Karpas-422 (cell line): ENCODE measurements at regions not wholly inside any gene's neighbourhood (a gene's known extent, or its start where the extent isn't known, plus 50 kb on each side); places are given as distances from the start of the nearest gene placed in this dataset.
A peak's percentile ranks its signal among the peaks of the same experiment; 100 is the strongest.

Source experiments
- DNase-seq: peaks from one replicate; pipeline ENCODE4 v3.0.0-alpha.2; 2015
- H2AFZ ChIP-seq: fragments of 200-600 bp; sonication (generic); 2 replicates; pipeline ENCODE4 v1.6.1; 2014; ENCODE audit warnings: antibody characterized with exemption, low read length, mixed read lengths
- H3K27ac ChIP-seq: fragments of 200-600 bp; sonication (generic); 2 replicates; pipeline ENCODE4 v1.5.1; 2014; ENCODE audit warnings: mild to moderate bottlenecking, low read length, moderate library complexity
- H3K27me3 ChIP-seq: fragments of 200-600 bp; sonication (generic); 2 replicates; pipeline ENCODE4 v1.6.1; 2014; ENCODE audit warnings: low read length, mixed read lengths
- H3K36me3 ChIP-seq: fragments of 200-600 bp; sonication (generic); 2 replicates; pipeline ENCODE4 v1.6.1; 2014; ENCODE audit warnings: low read length, mixed read lengths; ENCODE audit not compliant: insufficient read depth
- H3K4me1 ChIP-seq: fragments of 200-600 bp; sonication (generic); 2 replicates; pipeline ENCODE4 v1.6.1; 2014; ENCODE audit warnings: mild to moderate bottlenecking, low read length, mixed read lengths
- H3K4me2 ChIP-seq: fragments of 200-600 bp; sonication (generic); 2 replicates; pipeline ENCODE4 v1.6.1; 2014; ENCODE audit warnings: low read length, low read depth, mild to moderate bottlenecking; ENCODE audit not compliant: poor library complexity, severe bottlenecking
- H3K4me3 ChIP-seq: fragments of 200-600 bp; sonication (generic); 2 replicates; pipeline ENCODE4 v1.5.1; 2014; ENCODE audit warnings: mild to moderate bottlenecking, antibody characterized with exemption, low read length, mixed read lengths
- H3K79me2 ChIP-seq: fragments of 200-600 bp; sonication (generic); 2 replicates; pipeline ENCODE4 v1.6.1; 2014; ENCODE audit warnings: mild to moderate bottlenecking, low read length, mixed read lengths
- H3K9ac ChIP-seq: fragments of 200-600 bp; sonication (generic); 2 replicates; pipeline ENCODE4 v1.6.0; 2014; ENCODE audit warnings: low read length
- H3K9me2 ChIP-seq: fragments of 200-600 bp; sonication (generic), shearing (Covaris generic); replicated peaks from 2 replicates; pipeline ENCODE4 v1.6.0; 2014; ENCODE audit warnings: mild to moderate bottlenecking, low read length, moderate library complexity; ENCODE audit not compliant: insufficient read depth
- H3K9me3 ChIP-seq: fragments of 300-700, 200-600 bp; sonication (generic); 2 replicates; pipeline ENCODE4 v1.6.1; 2014; ENCODE audit warnings: low read length, mixed read lengths
- H4K20me1 ChIP-seq: fragments of 200-600 bp; sonication (generic); 2 replicates; pipeline ENCODE4 v1.6.1; 2014; ENCODE audit warnings: mild to moderate bottlenecking, antibody characterized with exemption, low read length, low read depth; ENCODE audit not compliant: insufficient read depth

- Histone ChIP-seq H3K9me2 (no peaks in the 10 kb centered on the region), H3K79me2 (no peaks in the 10 kb centered on the region), H3K36me3 (no peaks in the 10 kb centered on the region), H3K27ac (no peak overlapping the region), H3K9me3 (no peaks in the 10 kb centered on the region), H3K4me2 (no peak overlapping the region), H3K27me3 (no peaks in the 10 kb centered on the region), H3K4me3 (no peak overlapping the region), H3K9ac (no peak overlapping the region), H2AFZ (no peak overlapping the region), H3K4me1 (no peaks in the 10 kb centered on the region), H4K20me1 (no peaks in the 10 kb centered on the region)
- peak; percentile 51 for DNase-seq
Observed at GRCh38 chr2:600542-601386, 76.4 kb downstream of the TMEM18 start.

DNA sequence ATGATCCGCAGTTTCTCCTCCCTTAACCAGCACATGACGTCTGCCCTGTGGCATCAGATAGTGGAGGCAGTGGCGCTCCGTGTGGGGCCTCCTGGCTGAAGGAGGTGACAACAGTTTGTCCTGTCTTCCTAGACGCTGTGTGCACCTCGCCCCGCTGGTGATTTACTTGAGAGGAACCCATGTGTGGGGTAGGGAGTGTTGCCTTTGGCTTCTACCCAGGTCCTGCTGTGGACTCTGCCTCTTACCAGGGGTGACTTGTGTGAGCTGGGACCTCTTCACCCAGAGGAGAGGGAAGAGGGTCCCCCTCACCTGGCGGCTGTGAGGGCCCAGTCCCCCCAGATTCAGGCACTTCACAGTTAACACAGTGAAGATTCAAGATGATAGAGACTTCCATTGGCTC, 77.6 kb downstream of the TMEM18 start:
- Histone ChIP-seq H3K9me2 (no peaks in the 10 kb centered on the region), H4K20me1 (no peaks in the 10 kb centered on the region), H3K27ac (no peak overlapping the region), H3K4me3 (no peak overlapping the region), H3K4me1 (no peaks in the 10 kb centered on the region), H3K27me3 (no peaks in the 10 kb centered on the region), H3K4me2 (no peak overlapping the region), H3K79me2 (no peaks in the 10 kb centered on the region), H3K9me3 (no peaks in the 10 kb centered on the region), H3K36me3 (no peaks in the 10 kb centered on the region), H2AFZ (no peak overlapping the region), H3K9ac (no peak overlapping the region)
- no peak for DNase-seq

- Histone ChIP-seq H3K4me2 (no peak overlapping the region), H4K20me1 (no peaks in the 10 kb centered on the region), H3K27me3 (no peaks in the 10 kb centered on the region), H3K27ac (no peak overlapping the region), H3K79me2 (no peaks in the 10 kb centered on the region), H3K36me3 (no peaks in the 10 kb centered on the region), H2AFZ (no peak overlapping the region), H3K9ac (no peak overlapping the region), H3K4me1 (no peaks in the 10 kb centered on the region), H3K4me3 (no peak overlapping the region), H3K9me2 (no peaks in the 10 kb centered on the region), H3K9me3 (no peaks in the 10 kb centered on the region)
- no peak for DNase-seq
Observed at GRCh38 chr2:598058-598802, 79.0 kb downstream of the TMEM18 start.

DNA sequence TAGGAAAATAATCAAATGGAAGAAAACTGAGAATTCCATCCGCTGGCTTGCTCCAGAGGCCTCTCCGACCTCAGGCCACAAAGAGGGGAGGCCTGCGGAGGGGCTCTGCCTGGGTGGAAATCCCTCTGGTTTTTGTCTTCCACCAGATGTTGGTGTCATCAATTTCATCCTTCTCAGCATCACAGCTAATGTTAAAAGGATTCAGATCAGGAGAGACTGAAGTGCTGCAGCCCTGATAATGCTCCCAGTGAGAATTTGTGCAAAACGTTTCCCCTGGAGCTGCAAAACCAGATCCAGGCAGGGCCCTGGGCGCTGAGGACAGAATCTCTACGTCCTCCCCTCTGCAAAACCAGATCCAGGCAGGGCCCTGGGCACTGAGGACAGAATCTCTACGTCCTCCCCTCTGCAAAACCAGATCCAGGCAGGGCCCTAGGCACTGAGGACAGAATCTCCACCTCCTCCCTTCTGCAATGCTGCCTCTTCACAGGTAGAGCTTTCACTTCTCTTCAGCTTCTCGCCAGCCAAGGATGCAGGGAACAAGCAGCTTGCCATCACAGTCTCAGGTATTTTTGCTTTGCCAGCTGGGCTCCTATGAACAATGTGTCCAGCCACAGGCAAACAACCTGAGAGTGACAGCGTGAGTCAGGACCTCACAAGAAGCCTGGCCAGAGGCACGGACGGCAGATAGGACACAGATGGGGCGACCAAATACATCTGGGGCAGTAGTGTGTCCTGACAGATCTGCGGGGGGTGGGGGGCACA, 81.2 kb downstream of the TMEM18 start:
- DNase-seq, result no peak
- Histone ChIP-seq H3K4me1 (no peaks in the 10 kb centered on the region), H4K20me1 (no peaks in the 10 kb centered on the region), H2AFZ (no peak overlapping the region), H3K79me2 (no peaks in the 10 kb centered on the region), H3K27ac (no peak overlapping the region), H3K27me3 (no peaks in the 10 kb centered on the region), H3K9me2 (no peaks in the 10 kb centered on the region), H3K9me3 (no peaks in the 10 kb centered on the region), H3K4me3 (no peak overlapping the region), H3K4me2 (no peak overlapping the region), H3K9ac (no peak overlapping the region), H3K36me3 (no peaks in the 10 kb centered on the region)

DNA sequence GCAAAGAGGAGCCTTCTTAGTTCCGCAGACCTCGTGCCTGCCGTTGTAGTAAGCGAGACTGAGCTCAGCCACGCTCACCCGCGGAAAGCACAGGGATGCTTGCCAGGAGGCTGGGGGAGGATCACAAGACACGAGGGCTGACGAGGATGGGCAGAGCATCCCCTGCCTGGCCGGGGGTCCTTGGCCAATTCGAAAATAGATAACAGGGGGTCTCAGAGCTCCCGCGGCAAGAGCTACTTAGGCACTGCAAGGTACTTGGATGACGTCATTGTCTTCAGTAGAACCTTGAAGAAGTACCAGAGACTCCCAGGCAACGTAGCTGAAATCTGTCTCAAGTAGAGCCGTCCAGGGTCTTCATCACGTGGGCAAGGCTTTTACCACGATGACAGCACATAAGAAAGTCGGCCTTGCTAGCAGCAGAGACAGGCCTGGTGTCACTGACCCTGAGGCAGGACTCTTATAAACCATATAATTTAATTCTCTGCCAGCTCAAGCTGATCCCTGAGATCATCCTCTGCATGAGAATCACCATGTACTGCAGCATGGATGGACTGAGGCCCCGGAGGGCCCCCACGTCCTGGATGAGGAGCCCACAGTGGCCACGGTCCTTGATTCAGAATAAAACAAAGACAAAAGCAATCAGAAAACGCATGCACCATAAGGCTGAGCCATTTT, 81.9 kb downstream of the TMEM18 start:
- H3K4me3 ChIP-seq, result no peak overlapping the region
- no peaks in the 10 kb centered on the region for H3K9me3 ChIP-seq
- H4K20me1 ChIP-seq, result no peaks in the 10 kb centered on the region
- no peaks in the 10 kb centered on the region for H3K27me3 ChIP-seq
- no peaks in the 10 kb centered on the region for H3K4me1 ChIP-seq
- H3K4me2 ChIP-seq, result no peak overlapping the region
- H3K79me2 ChIP-seq, result no peaks in the 10 kb centered on the region
- no peak overlapping the region for H3K9ac ChIP-seq
- no peaks in the 10 kb centered on the region for H3K9me2 ChIP-seq
- H3K27ac ChIP-seq, result no peak overlapping the region
- no peak for DNase-seq
- H2AFZ ChIP-seq, result no peak overlapping the region
- no peaks in the 10 kb centered on the region for H3K36me3 ChIP-seq

DNA sequence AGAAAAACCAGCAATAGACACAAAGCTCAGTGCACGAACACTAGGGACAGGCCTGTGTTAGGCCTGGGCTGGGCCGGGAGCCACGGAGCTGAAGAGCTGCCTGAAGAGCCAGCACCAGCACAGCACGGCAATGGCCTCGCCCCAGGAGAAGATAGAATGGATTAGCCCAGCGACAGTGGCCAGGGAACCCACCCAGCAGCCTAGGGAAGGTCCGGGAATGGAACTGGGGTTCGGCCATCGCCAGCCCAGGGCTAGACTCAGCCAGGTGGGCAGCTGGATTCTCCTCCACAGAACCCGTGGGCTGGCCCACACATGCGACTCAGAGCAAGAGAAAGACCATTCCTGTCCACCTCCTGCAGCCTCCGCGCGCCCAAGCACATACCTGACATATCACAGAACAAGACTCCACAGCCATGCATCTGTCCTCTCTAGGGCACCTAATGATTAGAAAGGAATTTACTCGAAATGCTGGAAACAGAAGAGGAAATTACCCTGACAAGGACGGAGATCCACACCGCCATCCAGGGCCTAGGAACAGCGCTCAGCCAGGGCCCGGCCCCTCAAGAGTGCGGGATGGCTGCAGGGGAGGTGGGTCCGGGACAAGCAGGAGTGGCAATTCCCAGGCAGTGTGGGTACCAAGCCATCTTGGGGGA, 82.8 kb downstream of the TMEM18 start:
- H4K20me1 ChIP-seq, result no peaks in the 10 kb centered on the region
- H3K4me3 ChIP-seq, result no peak overlapping the region
- no peak overlapping the region for H3K9ac ChIP-seq
- H3K36me3 ChIP-seq, result no peaks in the 10 kb centered on the region
- H3K27ac ChIP-seq, result no peak overlapping the region
- H3K79me2 ChIP-seq, result no peaks in the 10 kb centered on the region
- H3K9me3 ChIP-seq, result no peaks in the 10 kb centered on the region
- H3K4me2 ChIP-seq, result no peak overlapping the region
- no peaks in the 10 kb centered on the region for H3K9me2 ChIP-seq
- H2AFZ ChIP-seq, result no peak overlapping the region
- no peaks in the 10 kb centered on the region for H3K27me3 ChIP-seq
- no peaks in the 10 kb centered on the region for H3K4me1 ChIP-seq
- DNase-seq, result no peak

DNA sequence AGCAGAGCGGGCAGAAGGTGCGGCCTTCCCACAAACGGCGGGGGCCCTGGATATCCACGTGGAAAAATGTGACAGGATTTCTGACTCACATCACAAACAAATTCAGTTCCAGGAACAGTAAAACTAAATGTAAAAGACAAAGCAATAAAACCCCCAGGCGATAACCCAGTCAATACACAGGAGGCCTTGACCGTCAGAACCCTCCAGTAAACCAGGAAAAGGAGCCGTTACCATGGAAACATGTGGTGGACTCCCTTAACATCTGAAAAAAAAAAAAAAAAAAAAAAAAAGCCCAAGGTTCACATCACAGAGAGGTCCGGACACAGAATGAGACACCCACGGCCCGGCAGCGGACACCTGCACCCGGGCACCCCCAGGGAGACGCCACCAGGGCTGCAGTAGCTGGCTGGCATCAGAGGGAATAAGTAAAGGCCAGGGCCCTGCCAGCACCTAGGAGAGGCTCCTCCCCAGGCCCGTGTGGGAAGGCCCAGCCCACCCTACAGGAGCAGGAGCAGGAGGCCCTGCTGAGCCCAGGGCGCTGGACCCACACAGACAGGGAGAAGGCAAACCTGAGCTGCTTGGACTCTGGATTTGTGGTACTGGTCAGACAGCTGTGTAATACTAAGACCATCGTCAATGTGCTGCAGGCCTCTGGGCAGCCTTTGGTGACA, 83.7 kb downstream of the TMEM18 start:
- H4K20me1 ChIP-seq, result no peaks in the 10 kb centered on the region
- H3K4me1 ChIP-seq, result no peaks in the 10 kb centered on the region
- H3K4me2 ChIP-seq, result no peak overlapping the region
- no peaks in the 10 kb centered on the region for H3K9me3 ChIP-seq
- no peak overlapping the region for H3K27ac ChIP-seq
- no peak overlapping the region for H2AFZ ChIP-seq
- H3K9me2 ChIP-seq, result no peaks in the 10 kb centered on the region
- no peak overlapping the region for H3K9ac ChIP-seq
- no peaks in the 10 kb centered on the region for H3K27me3 ChIP-seq
- no peaks in the 10 kb centered on the region for H3K79me2 ChIP-seq
- H3K36me3 ChIP-seq, result no peaks in the 10 kb centered on the region
- no peak overlapping the region for H3K4me3 ChIP-seq
- no peak for DNase-seq
